ENCODE measurements at regions not wholly inside any gene's neighbourhood (a gene's known extent, or its start where the extent isn't known, plus 50 kb on each side); places are given as distances from the start of the nearest gene placed in this dataset.
A peak's percentile ranks its signal among the peaks of the same experiment; 100 is the strongest.
"Not testable (repeated sequence)": the region's sequence is repeated elsewhere in the genome, so short reads cannot be mapped to it uniquely, and the experiment has no call there.

DNA sequence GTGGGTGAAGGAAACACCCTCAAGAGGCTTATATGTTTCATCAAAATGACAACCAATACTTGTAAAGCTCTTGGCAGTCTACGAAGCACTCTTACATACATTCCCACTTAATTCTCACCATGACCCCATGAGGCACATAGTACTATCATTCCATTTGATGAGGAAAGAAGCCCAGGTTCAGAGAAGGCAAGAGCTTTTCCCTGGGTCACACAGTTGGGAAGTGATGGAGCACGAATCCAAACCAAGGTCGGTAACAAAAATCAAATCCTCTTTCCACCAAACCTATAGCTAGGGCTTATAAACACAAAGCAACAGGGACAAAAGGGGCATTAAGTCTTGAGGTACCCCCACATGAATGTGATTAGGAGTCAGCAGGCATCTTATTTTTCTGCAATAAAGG, 187.1 kb downstream of the UACA start:
- DNase-seq = no peak

DNA sequence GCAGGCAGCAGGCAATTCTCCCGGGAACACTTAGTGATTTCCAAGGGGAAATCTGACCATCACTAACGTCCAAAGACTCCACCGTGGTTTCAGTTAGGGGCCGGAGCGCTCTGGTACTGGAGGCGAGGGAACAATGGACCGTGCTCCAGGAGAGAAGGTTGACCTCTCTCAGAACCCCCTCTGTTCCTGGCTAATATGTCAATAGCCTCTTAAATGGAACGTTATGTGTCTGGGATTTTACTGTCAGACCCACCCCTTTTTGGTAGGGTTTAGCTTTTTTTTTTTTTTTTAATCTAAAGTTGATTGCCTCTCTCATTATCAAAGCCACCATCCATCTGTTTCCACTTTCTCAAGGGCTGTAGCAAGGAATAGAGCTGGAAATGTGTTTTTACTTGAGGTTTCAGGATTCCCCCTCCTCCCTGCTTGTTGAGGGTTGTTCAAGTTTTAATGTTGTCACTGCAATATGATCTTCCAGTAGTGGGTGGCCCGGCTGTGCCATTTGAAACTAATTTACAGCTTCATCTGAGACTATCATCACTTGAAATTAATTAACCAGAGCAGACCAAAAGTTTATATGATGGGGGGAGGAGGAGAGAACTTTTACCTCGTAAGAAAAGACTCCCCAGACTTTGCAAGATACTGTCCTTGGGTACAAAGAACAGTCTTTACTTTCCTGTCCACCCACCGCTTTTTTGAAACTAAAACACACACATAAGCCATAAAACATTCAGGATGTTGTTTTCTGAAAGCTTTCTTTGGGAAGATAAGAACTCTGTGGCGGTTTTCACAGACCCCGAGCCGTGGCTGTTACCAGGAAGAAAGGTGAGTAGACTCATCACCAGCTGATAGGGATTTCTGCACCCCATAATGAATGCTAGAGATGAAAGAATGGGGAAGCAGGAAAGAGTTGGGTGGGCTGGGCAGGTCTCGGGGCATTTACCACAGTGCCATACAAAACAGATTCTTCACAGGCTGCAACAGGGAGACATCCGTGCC, 187.8 kb downstream of the UACA start:
- DNase-seq = no peak

DNA sequence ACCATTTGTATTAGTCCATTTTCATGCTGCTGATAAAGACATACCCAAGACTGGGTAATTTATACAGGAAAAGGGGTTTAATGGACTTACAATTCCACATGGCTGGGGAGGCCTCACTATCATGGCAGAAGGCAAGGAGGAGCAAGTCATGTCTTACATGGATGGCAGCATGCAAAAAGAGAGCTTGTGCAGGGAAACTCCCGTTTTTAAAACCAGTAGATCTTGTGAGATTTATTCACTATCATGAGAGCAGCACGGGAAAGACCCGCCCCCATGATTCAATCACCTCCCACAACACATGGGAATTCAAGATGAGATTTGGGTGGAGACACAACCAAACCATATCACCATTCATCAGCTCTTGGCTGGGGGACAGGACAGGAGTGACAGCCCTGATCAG, 189.0 kb downstream of the UACA start:
- DNase-seq = not testable (repeated sequence)

DNA sequence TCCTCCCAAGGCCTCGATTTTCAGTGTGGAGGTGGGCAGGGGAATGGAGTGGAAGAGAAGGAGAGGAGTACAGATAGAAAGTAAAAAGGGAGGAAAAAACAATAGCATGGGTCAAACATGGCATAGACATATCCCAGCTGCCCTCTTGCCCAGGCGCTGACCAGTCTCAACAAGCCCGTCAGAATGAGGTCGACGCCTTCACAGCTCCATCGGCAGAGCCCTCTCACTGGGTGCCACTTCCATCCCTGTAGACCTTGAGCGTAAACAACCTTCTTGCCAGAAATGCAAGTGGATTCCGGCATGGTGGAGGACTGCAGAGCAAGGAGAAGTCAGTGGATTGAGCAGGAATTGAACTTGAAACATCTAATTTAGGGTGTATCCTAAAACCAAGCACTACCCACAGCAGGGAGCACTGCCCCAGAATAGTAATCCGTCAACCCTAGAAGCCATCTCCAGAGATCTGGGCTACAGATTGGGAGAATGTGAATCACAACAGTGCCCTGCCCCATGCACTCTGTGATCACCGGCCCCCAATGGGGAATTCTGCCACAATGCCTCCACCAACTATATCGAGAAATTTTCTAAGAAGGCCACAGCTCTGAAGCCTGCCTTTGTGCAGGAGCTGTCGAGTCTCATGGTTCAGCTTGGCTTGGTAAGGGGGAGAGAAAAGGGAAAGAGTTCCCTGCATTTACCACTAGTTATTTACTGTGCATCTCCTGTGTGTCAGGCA, 190.1 kb downstream of the UACA start:
- no peak for DNase-seq

DNA sequence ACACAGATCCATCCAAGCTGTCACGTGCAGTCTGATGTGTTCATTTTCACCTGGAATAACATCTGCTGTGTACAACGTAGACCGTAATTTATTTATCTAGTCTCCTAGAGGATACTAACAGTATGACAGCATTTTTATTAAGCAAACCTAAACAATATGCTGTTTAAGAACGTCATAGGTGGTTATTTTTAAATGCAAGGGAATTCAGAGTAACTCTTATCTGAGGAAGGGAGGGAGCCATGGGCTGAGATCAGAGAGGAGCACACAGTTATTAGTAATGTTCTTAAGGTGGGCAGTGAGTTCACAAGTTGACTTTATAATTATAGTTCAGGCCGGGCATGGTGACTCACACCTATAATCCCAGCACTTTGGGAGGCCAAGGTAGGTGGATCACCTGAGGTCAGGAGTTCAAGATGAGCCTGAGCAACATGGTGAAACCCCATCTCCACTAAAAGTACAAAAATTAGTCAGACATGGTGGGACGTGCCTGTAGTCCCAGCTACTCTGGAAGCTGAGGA, 193.6 kb downstream of the UACA start:
- DNase-seq = no peak

DNA sequence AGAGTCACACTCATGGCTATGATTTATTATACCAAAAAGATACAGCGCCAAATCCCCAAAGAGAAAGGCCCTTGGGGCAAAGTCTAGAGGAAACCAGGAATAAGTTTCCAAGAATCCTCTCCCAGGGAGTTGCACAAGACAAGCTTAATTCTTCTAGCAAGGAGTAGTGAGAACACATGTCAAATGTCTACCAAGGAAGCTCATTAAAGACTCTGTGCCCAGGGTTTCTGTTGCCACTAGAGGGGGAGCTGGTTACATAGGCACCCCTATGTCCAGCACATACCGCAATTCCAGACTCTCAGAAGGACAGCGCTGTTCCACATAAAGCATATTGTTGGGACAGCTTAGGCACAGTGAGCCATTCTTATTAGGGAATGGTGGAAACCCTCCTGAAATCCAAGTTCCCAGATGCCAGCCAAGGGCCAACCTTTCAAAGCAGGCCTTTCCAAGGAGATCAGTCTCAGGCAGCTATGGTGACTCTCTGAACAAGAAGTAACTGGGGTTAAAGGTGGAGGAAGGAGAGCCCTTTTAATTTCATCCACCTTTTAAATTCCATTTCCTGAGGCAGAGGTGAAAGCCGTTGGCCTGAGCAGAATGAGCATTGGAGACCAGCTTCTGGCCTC, 194.2 kb downstream of the UACA start:
- DNase-seq = no peak

DNA sequence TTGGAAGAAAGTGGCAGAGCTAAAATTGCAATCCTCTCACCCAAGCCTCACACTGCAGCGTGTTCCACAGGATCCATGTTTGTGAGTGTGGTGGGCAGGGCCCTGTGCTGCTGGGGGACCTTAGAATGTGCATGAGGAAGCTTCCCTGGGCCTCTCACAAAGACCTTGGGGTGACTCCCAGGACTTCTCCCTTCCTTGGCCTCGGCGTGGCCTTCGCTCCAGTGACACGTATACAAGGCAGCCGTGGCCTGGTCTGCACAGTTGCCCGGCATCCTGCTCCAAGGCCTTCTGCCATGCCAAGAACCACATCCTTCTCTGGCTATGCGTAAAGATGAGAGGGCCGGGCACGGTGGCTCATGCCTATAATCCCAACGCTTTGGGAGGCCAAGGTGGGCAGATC, 196.4 kb downstream of the UACA start:
- DNase-seq = no peak

DNA sequence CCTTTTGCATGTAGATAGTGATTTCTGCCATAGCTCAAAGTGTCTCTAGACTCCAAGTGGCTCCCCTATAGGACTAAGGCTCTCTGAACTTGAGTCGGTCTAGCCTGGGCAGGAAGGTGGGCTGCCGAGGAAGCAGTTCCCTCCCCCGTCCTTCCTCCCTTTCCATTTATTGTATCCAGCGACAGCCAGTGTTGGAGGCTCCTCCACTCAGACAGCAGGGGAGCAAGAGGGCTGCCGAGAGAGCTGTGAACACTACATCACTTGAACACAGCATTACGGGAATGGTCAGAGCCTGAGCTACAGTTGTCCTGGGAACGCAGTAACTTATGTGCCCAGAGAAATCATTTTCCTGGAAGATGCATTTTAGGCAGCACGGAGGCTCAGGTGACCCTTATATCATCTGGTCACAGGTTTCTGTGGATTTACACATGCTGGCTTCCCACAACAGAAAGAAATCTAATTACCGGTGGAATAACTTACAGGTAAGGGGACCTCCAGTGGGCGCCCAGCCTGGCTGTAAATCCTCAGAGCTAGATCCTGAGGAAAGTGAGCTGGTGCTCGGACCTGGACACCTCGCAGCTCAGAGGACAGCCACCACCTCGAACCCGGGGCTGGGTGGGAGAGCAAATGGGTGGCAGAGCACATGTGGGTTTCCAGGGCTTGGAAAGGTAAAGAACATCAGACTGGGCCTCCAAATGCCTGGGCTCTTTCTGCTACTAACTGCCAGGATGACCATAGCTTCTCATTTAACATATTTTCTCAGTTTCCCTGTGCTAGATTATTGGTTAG, 197.1 kb downstream of the UACA start:
- DNase-seq = no peak

DNA sequence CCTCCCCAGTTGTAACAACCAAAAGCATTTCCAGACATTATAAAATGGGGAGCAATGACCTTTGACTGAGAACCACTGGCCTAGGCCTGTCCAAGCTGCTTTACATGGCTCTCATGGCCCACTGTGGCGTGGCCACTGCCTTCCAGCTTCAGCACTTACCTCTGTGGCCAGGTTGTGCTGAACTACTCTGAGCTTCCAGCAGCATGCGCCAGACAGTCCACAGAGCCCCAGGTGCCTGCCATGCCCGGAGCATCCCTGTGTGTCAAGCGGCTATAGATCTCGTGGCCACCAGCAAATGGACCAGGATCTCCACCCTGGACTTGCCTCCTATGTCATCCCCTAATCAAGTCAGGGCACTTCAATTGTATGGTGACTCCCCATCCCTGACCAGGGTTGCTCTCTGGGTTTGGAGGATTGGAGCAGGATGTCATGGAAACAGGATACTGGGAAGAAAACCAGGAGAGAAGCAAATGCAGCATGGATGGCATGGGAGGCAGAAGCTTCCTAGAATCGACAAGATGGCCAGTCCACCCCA, 199.7 kb downstream of the UACA start:
- DNase-seq = no peak

DNA sequence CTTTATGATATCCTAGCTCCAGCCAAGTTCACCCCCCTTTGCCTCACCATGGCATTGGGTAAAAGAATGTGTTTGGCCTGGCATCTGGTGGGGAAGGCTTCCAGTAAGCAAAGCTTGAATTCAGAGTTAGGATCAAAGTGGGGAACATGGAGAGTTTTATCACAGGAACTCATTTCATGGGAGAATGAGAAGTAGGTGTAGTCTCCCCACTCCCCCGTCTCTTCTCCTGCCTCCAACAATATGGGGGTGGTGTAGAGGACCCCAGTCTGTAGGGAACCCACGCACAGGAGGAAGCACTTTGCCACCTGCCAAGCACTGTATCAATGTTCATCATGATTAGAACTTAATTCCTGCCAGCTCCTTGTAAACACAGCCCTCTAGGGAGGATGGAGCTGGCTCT, 200.5 kb downstream of the UACA start:
- DNase-seq = no peak

DNA sequence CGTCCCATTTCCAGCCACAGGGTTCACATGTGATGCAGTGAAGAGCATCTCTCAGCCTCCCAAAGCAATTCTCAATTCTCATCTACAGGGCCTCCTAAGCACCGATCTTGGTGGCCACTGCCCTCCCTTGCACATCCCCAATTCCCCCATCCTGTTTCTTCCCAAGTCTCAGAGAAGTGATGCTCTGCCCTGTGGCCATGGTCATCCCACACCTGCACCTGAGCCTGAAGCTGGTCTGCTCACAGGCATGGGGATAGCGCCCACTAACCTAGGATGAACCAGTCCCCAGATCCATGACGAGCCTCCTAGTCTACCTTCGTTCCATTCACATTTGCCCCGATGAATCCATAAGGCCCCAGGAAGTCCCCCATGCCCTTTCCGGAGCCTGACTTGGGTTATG, 201.5 kb downstream of the UACA start:
- no peak for DNase-seq

DNA sequence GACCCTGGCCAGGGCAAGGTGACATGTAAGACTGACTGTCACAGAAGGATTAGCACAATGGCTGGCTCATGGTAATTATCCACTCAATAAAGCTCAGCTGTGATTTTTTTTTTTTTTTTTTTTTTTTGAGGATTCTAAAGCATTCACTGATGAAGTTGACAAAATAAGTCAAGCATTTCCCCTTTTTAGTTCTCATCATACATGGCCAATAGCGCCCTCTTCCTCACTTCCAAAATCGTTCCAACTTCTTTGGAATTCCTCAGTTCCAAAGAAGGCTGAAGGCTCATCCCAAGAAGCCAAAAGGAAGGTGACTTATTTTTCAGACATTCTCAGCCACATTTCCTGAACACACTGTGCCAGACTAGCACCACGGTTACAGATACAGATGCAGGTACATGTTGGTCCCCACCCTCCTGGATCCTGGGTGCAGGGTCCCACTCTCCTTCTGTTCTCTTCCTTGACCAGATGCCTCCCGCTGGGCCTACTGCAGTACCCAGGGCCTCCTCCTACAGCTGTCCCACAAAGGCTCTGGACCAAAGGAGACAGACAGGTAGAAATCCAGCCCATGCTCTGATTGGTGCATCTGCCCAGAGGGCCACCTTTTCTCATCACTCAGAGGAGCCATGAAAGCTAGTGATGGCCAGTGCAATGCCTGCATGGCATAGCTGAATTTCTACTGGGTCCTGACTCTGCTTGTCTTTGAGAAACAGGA, 202.6 kb downstream of the UACA start:
- DNase-seq = no peak

DNA sequence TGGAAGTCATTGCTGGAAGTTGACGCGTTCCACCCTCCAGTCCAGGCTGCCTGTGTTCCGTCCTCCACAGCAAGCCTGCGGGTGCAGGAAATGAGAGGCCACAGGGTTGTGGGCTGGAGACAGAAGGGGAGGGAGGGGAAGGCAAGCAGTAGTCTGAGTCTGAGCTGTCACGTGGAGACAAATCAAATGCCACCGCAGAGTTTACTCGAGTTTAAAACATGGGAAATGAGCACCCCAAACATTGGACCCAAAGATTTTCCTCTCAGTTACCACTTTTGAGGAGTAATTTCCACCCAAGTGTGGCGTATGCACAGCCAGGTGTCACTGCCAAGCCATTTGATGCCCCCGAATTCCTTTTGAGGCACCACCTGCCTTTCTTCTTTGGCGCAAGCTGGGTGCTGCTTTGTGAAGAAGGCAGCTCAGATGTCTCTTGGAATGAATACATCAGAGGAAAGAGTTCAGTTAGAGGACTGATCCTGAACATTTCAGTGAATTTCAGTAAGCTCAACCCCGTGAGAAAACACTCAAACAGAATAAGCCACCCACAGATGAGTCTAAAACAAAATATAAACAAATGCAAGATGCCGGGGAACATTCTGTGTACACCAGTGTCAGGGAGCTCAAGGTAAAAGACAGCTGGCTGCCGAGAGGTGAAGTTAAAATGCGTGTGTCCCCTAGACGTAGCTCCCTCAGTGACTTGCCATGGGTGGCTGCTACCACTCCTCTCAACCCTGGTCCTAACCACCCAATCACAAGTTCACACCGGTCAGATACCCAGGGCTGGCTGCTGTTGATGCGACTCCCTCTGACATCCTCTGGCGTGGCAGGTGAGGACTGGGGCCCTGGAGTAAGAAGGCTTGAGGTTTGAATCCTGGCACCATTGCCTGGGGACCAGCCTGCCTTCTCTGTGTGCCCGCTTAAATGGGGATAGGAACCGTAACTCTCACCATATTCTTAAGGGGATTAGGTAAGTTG, 203.8 kb downstream of the UACA start:
- peak; percentile 56 for DNase-seq

DNA sequence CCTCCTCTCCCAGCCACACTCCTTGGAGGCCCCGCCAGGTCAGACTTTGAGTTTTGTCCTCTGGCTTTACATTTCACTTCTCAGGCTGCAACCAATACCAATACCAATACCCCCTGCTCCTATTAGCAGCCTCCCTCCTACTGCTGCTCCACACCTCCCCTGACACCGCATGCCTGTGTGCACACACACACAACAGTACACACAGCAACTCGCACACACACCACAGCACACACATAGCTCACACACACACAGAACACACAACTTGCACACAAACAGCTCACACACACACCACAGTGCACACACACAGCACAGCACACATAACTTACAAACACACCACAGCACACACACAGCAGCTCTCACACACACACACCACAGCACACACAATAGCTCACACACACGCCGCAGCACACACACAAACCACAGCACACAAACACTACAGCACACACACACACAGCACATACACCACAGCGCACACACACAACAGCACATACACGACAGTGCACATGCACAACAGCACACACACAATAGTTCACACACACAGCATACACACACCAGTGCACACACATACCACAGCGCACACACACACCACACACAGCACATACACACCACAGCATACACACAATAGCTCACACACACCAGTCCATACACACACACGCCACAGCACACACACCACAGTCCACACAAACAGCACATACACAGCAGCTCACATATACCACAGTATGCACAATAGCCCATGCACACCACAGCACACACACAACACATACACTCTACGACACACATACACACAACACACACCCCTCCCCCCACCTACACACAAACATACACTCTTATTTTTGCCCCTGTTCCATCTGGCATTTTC, 204.7 kb downstream of the UACA start:
- DNase-seq = no peak

DNA sequence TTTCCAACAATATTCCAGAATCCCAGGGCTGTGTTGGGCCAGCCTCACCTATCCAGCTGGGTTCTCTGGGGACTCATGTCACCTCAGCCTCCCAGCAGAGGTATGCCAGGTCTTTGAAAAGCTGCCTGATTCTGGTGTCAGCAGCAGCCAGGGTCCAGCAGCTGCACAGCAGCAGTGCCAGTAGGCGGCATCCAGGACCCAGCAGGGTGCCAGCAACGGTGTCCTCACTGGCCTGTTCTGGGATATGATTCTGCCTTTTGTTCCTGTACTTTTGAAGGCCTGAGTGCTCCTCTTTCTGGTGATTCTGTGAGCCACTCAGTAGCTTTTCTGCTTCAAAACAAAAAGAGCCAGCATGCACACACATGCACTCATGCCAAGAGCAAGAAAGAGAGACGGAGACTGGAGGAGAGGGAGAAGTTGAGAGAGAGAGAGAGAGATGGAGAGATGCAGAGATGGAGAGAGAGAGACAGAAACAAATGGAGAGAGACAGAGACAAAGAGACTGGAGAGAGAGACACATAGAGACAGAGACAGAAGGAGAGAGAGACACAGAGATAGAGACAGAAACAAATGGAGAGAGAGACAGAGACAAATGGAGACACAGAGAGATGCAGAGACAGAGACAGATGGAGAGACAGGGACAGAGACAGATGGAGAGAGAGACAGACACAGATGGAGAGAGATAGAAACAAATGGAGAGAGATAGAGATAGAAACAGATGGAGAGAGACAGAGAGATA, 205.7 kb downstream of the UACA start:
- no peak for DNase-seq

DNA sequence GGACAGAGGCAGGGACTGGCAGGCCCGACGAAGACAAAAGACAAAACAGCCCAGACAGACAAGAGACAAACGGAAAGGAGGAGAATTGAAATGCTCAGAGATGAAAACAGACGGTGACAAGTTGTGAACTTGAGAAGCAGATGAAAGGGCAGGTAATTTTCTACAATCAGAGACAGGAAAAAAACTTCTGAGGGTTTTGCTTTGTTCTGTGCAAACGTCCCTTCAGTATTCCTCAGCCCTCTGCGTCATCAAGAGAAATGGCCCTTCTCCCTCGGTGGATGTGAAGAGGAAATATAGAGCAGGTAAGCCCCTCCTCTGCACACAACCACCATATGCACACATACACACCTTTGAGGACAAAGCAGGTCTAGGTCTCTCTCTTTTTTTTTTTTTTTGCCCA, 206.6 kb downstream of the UACA start:
- DNase-seq = no peak

DNA sequence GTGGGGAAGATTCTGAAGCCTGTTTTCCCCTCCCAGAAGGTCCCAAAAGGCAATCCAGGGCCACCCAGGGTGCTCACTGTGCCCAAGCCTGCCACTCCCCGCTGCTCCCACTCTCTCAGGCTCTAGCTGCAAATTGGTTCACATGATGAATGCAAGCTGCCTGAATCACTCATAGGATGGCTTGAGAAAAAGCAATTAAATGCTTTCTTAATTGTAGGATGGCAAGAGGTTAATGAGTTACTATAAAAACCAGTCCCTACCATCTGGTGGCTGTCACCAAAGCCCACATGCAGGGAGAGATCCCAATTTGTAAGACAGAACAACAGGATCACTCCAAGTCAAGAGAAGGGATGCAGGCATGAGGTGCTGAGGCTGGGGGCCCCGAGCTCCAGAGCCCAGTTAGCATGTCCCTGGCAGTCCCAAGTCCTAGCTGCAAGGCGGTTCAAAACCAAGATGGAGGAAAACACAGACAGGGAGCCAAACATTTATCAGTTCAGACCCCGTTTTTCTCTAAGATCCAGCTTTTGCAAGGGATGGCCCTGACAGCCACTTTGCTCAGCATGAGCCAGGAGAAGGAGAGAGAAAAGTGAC, 207.1 kb downstream of the UACA start:
- no peak for DNase-seq

DNA sequence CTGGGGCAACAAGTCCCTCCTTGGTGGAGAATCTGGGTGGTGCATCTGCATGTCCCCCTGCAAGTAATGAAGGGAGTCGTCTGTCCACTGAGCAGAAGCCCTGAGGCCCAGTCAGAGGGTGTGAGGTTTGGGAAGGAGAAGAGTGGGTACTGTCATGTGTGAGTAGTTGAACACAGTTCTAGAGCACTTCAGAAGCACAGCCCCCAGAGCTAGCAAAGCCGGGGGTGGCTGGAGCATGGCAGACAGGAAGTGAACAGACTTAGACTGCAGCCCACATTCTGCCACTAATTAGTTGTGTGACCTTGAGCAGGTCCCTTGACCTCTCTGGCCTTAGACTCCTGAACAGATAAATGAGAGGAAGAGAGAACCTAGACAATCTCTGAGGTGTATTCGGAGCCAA, 207.6 kb downstream of the UACA start:
- DNase-seq = no peak
